Endothelial cell of umbilical vein (primary cell): ENCODE measurements at regions not wholly inside any gene's neighbourhood (a gene's known extent, or its start where the extent isn't known, plus 50 kb on each side); places are given as distances from the start of the nearest gene placed in this dataset.

Experiments used
- FOS ChIP-seq: IDR thresholded peaks from 2 replicates; pipeline ENCODE4 v1.6.1; 2011; ENCODE audit warnings: mild to moderate bottlenecking, low read length, moderate library complexity, borderline replicate concordance; ENCODE audit not compliant: insufficient read depth
- GATA2 ChIP-seq: IDR thresholded peaks from 2 replicates; pipeline ENCODE4 v1.7.0; 2011; ENCODE audit warnings: low read depth, mild to moderate bottlenecking, moderate library complexity, mixed read lengths, low read length; ENCODE audit not compliant: insufficient read length, insufficient read depth
- MYC ChIP-seq: IDR thresholded peaks from one replicate; pipeline ENCODE4 v1.6.1; 2011; ENCODE audit warnings: mild to moderate bottlenecking, low read depth, low read length
- POLR2A ChIP-seq: IDR thresholded peaks from 2 replicates; pipeline ENCODE4 v1.6.1; 2012; ENCODE audit warnings: low read depth, mild to moderate bottlenecking, control low read depth, low read length
- POLR2AphosphoS5 ChIP-seq: IDR thresholded peaks from 2 replicates; pipeline ENCODE4 v1.6.1; 2012; ENCODE audit warnings: low read depth, mild to moderate bottlenecking, control low read depth, low read length, moderate library complexity; ENCODE audit not compliant: insufficient read depth
- TF ChIP-seq, protein P1 (sequence below), 2 donors: IDR thresholded peaks; 1 replicate in 1 of 2; 2 replicates in 1 of 2; pipeline ENCODE4 v1.5.1; 2011; ENCODE audit warnings: low read length in 2 of 2, mild to moderate bottlenecking in 2 of 2, moderate library complexity in 2 of 2, control low read depth in 1 of 2, inconsistent platforms in 1 of 2, low read depth in 1 of 2; ENCODE audit not compliant: insufficient read depth in 1 of 2; ENCODE audit errors: extremely low read depth in 1 of 2

DNA sequence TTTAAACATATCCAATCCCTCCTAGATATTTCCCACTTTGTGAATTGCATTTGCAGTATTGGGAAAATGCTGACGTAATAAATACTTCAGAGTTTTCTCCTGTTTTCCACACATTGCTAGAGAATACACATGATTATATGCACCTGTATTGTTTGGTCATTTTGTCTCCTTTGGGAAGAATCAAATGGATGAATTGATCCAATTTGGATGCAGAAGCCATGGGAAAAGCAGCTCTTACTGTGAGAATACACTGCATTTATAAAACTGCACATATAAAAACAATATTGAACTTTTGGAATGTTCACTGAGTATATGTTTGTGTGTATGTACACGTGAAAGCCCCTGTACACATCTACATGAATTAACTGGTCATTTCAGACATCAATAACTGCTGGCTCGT is 306.6 kb upstream of the LYPLAL1 start:
- TF ChIP-seq, protein P1, sequence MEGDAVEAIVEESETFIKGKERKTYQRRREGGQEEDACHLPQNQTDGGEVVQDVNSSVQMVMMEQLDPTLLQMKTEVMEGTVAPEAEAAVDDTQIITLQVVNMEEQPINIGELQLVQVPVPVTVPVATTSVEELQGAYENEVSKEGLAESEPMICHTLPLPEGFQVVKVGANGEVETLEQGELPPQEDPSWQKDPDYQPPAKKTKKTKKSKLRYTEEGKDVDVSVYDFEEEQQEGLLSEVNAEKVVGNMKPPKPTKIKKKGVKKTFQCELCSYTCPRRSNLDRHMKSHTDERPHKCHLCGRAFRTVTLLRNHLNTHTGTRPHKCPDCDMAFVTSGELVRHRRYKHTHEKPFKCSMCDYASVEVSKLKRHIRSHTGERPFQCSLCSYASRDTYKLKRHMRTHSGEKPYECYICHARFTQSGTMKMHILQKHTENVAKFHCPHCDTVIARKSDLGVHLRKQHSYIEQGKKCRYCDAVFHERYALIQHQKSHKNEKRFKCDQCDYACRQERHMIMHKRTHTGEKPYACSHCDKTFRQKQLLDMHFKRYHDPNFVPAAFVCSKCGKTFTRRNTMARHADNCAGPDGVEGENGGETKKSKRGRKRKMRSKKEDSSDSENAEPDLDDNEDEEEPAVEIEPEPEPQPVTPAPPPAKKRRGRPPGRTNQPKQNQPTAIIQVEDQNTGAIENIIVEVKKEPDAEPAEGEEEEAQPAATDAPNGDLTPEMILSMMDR (IDR thresholded peaks at IDR 0.05; ENCODE audit: extremely low read depth in 1 of 2, insufficient read depth in 1 of 2, low read depth in 1 of 2, low read length in 2 of 2), result no peak
- TF ChIP-seq MYC, result no peak
- TF ChIP-seq POLR2AphosphoS5, result no peak
- no peak for TF ChIP-seq POLR2A
- no peak for TF ChIP-seq GATA2
- no peak for TF ChIP-seq FOS
